B cell (primary cell): ENCODE measurements at regions not wholly inside any gene's neighbourhood (a gene's known extent, or its start where the extent isn't known, plus 50 kb on each side); places are given as distances from the start of the nearest gene placed in this dataset.

Source experiments
- ATAC-seq: fragments of 200-7000 bp; cut with Tn5 transposase; one replicate; pipeline ENCODE4 v1.10.0; 2021; ENCODE audit warnings: low read depth, mild to moderate bottlenecking, moderate number of reproducible peaks, moderate library complexity
- CTCF ChIA-PET: fragments of 350-600 bp; sonication (Branson Sonifier 250); formaldehyde crosslinking; loops from one replicate; lab custom pipeline; 2021; ENCODE audit warnings: antibody characterized with exemption, inconsistent platforms; lab: Charles Lee
- POLR2A ChIA-PET: fragments of 350-600 bp; sonication (Branson Sonifier 250); formaldehyde crosslinking; loops from one replicate; lab custom pipeline; 2021; ENCODE audit warnings: antibody characterized with exemption; lab: Charles Lee
- DNase-seq: peaks from one replicate; pipeline ENCODE4 v3.0.0; 2013
- H2AFZ ChIP-seq: 2 replicates; pipeline ENCODE4 v1.6.1; 2012; ENCODE audit warnings: mild to moderate bottlenecking, low read depth, low read length; ENCODE audit not compliant: insufficient read depth, poor library complexity, severe bottlenecking
- H3K27ac ChIP-seq, 2 donors: 1 replicate in 1 of 2; 2 replicates in 1 of 2; pipeline ENCODE4 v1.5.1; 2012 to 2013; ENCODE audit warnings: low read length in 2 of 2, mild to moderate bottlenecking in 2 of 2, moderate library complexity in 1 of 2
- H3K27me3 ChIP-seq, 4 experiments: fragments of 200-600 bp in 1 of 4; sonication (generic) in 1 of 4; replicated peaks in 1 of 4; 1 replicate in 2 of 4; 2 replicates in 2 of 4; pipeline versions ENCODE4 v1.6.1 to v1.7.0; 2013 to 2016; ENCODE audit warnings: low read length in 3 of 4, mild to moderate bottlenecking in 2 of 4, mixed read lengths in 1 of 4, moderate library complexity in 1 of 4; ENCODE audit not compliant: insufficient read depth in 4 of 4, control insufficient read depth in 3 of 4; ENCODE audit errors: control extremely low read depth in 1 of 4
- H3K36me3 ChIP-seq, 2 experiments: replicated peaks in 1 of 2; 1 replicate in 1 of 2; 2 replicates in 1 of 2; pipeline versions ENCODE4 v1.6.1 to v1.7.1; 2013; ENCODE audit warnings: low read length in 1 of 2; ENCODE audit not compliant: insufficient read depth in 2 of 2, control insufficient read depth in 1 of 2; ENCODE audit errors: control extremely low read depth in 1 of 2, extremely low read depth in 1 of 2
- H3K4me1 ChIP-seq, 2 donors: fragments of 200-600 bp in 1 of 2; sonication (generic) in 1 of 2; 1 replicate in 1 of 2; 2 replicates in 1 of 2; pipeline versions ENCODE4 v1.5.1 to v1.6.1; 2013 to 2017; ENCODE audit warnings: low read length in 2 of 2; ENCODE audit not compliant: control insufficient read depth in 2 of 2, insufficient read depth in 2 of 2
- H3K4me2 ChIP-seq: replicated peaks from 2 replicates; pipeline ENCODE3; 2012; ENCODE audit warnings: mild to moderate bottlenecking, low read depth, low read length; ENCODE audit not compliant: poor library complexity, severe bottlenecking
- H3K4me3 ChIP-seq, 5 experiments: fragments of 200-600 bp in 1 of 5; sonication (generic) in 1 of 5; 1 replicate in 3 of 5; 2 replicates in 2 of 5; pipeline versions ENCODE4 v1.5.1 to v1.7.0; 2011 to 2016; ENCODE audit warnings: low read length in 4 of 5, mild to moderate bottlenecking in 4 of 5, low read depth in 2 of 5, control low read depth in 1 of 5, moderate library complexity in 1 of 5; ENCODE audit not compliant: insufficient read depth in 1 of 5; ENCODE audit errors: control extremely low read depth in 1 of 5, extremely low read depth in 1 of 5
- H3K79me2 ChIP-seq: fragments of 200-600 bp; sonication (generic); one replicate; pipeline ENCODE4 v1.6.0; 2016; ENCODE audit warnings: low read length; ENCODE audit not compliant: control insufficient read depth, insufficient read depth
- H3K9ac ChIP-seq: fragments of 200-600 bp; sonication (generic); 2 replicates; pipeline ENCODE4 v1.6.1; 2017; ENCODE audit warnings: mild to moderate bottlenecking, low read length, moderate library complexity
- H3K9me3 ChIP-seq, 3 donors: one replicate each; pipeline versions ENCODE4 v1.6.1 to v1.7.1; 2013; ENCODE audit warnings: low read length in 2 of 3; ENCODE audit not compliant: control insufficient read depth in 2 of 3, insufficient read depth in 1 of 3; ENCODE audit errors: control extremely low read depth in 1 of 3
- H4K20me1 ChIP-seq: 2 replicates; pipeline ENCODE4 v1.6.0; 2012; ENCODE audit warnings: mild to moderate bottlenecking, low read length; ENCODE audit not compliant: insufficient read depth, control insufficient read depth, poor library complexity, severe bottlenecking
- H3K27ac Mint-ChIP-seq: one replicate; pipeline ENCODE4 v1.8.0; 2021; ENCODE audit warnings: mixed read lengths
- H3K27me3 Mint-ChIP-seq: one replicate; pipeline ENCODE4 v1.8.0; 2021; ENCODE audit warnings: mixed read lengths
- H3K4me1 Mint-ChIP-seq: one replicate; pipeline ENCODE4 v1.8.0; 2021; ENCODE audit warnings: mixed read lengths
- H3K4me3 Mint-ChIP-seq: one replicate; pipeline ENCODE4 v1.8.0; 2021; ENCODE audit warnings: mixed read lengths
- H3K9me3 Mint-ChIP-seq: one replicate; pipeline ENCODE4 v1.8.0; 2022; ENCODE audit warnings: mixed read lengths; ENCODE audit not compliant: insufficient read depth
- EZH2 ChIP-seq: IDR thresholded peaks from 2 replicates; pipeline ENCODE4 v1.6.1; 2012; ENCODE audit warnings: borderline replicate concordance, low read depth, mild to moderate bottlenecking, moderate library complexity, low read length; ENCODE audit not compliant: insufficient read depth, poor library complexity, severe bottlenecking
- WGBS: methylation state at CpG from one replicate; pipeline ENCODE4 v1.1.5; 2013; ENCODE audit warnings: missing lambda C conversion rate; ENCODE audit not compliant: insufficient coverage; 5-methylcytosine and 5-hydroxymethylcytosine counted together
- intact Hi-C: fragments of 100-400 bp; cut with micrococcal nuclease; formaldehyde crosslinking; loops from one replicate; pipeline ENCODE4 v1.10.0; 2022
- TF ChIP-seq, protein P1 (sequence below): fragments of 200-600 bp; IDR thresholded peaks from one replicate; pipeline ENCODE4 v1.8.0; 2022; ENCODE audit warnings: antibody characterized with exemption, mild to moderate bottlenecking

DNA sequence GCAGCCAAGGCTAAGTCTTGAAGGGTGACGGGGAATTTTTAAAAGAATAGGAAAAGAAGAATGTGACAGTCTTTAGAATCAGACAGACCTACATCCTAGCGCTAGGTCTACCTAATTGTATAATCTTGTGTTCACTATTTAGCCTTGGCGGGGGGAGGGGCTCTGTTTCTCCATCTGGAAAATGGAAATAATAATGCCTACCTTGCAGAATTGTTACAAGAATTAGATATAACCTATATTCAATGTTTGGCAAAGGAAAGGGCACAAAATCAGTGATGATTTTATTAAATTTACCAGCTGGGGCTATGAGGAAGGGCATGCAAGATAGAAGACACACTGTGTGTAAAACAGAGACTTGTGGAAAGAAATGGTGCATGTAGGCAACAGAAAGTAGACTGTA, 154.8 kb downstream of the ZBTB18 start:
- peaks cover 0 to 10% (median 1%) of the 10 kb centered on the region in 4 experiments for H3K27me3 ChIP-seq
- no peaks in the 10 kb centered on the region for H3K9me3 ChIP-seq
- no peak for TF ChIP-seq EZH2
- TF ChIP-seq, protein P1, sequence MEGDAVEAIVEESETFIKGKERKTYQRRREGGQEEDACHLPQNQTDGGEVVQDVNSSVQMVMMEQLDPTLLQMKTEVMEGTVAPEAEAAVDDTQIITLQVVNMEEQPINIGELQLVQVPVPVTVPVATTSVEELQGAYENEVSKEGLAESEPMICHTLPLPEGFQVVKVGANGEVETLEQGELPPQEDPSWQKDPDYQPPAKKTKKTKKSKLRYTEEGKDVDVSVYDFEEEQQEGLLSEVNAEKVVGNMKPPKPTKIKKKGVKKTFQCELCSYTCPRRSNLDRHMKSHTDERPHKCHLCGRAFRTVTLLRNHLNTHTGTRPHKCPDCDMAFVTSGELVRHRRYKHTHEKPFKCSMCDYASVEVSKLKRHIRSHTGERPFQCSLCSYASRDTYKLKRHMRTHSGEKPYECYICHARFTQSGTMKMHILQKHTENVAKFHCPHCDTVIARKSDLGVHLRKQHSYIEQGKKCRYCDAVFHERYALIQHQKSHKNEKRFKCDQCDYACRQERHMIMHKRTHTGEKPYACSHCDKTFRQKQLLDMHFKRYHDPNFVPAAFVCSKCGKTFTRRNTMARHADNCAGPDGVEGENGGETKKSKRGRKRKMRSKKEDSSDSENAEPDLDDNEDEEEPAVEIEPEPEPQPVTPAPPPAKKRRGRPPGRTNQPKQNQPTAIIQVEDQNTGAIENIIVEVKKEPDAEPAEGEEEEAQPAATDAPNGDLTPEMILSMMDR, result no peak
- Mint-ChIP-seq H3K27ac (no peak overlapping the region), H3K4me1 (peaks cover 12% of the 10 kb centered on the region), H3K27me3 (peaks cover 3% of the 10 kb centered on the region), H3K9me3 (no peaks in the 10 kb centered on the region), H3K4me3 (no peak overlapping the region)
- CTCF ChIA-PET, result interaction anchor here (0.6 kb wide), 1 partner anchor 468 kb away, joined by 9 read pairs; no protein-coding TSS in a partner anchor
- POLR2A ChIA-PET, result no interaction called here
- H3K36me3 ChIP-seq, result no peaks in the 10 kb centered on the region
- H3K79me2 ChIP-seq, result no peaks in the 10 kb centered on the region
- no peak overlapping the region for H3K27ac ChIP-seq
- no peak for ATAC-seq
- H4K20me1 ChIP-seq, result no peaks in the 10 kb centered on the region
- no peak for DNase-seq
- no CpG with 5 or more reads among the region's 3 CpGs for WGBS
- no peak overlapping the region for H3K4me2 ChIP-seq
- H3K4me3 ChIP-seq, result no peak overlapping the region
- H3K9ac ChIP-seq, result no peak overlapping the region
- intact Hi-C loops, result no loop called here
- H2AFZ ChIP-seq, result no peak overlapping the region
- H3K4me1 ChIP-seq, result peaks cover 6 to 8% of the 10 kb centered on the region in 2 donors

DNA sequence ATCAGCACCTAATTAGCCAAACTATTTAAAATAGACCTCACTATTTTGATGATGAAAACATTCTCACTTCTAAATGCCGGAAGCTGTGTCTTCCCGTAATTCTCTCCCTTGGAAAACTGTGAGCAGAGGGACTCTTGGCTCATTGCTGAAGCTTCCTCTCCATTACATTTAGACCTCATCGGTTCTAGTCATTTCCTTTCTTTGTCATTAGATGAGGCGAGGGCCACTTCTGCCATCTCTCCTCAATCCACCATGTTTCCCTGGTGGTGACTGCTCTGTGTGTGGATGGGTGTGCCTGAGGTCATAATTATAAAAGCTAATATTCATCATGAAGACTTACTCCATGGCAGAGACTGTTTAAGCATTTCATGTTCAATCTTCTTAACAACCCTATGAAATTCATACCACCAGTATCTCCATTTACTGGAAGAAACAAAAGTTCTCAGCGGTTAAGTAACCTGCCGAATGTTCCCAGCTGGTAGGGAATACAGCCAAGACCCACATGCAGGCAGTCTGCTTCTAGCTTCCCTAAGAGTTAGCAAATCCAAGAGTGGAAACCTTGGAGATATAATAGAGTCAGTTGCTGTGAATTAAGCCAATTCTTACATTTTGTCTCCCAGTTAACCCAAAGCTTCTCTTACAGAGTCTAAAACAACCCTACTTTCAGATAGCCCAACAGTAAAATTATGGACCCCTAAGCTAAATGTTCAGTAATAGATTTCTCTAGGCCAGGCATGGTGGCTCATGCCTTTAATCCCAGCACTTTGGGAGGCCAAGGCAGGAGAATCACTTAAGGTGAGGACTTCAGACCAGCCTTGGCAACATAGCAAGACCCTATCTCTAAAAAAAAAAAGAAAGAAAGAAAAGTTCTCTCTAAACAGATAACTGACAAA, 156.2 kb downstream of the ZBTB18 start:
- intact Hi-C loops, result no loop called here
- H3K4me1 ChIP-seq, result peaks cover 6 to 8% of the 10 kb centered on the region in 2 donors
- no peak for ATAC-seq
- WGBS, result 100% methylated on average over 2 of the region's 6 CpGs
- Mint-ChIP-seq H3K4me3 (no peak overlapping the region), H3K9me3 (no peaks in the 10 kb centered on the region), H3K27me3 (peaks cover 3% of the 10 kb centered on the region), H3K4me1 (peaks cover 13% of the 10 kb centered on the region), H3K27ac (no peak overlapping the region)
- H3K27me3 ChIP-seq, result peaks cover 0 to 8% (median 1%) of the 10 kb centered on the region in 4 experiments
- H3K4me3 ChIP-seq, result no peak overlapping the region
- no peak overlapping the region for H3K27ac ChIP-seq
- TF ChIP-seq, protein P1, result no peak
- no peak for TF ChIP-seq EZH2
- H3K9me3 ChIP-seq, result no peaks in the 10 kb centered on the region
- DNase-seq, result no peak
- no peak overlapping the region for H3K4me2 ChIP-seq
- no peaks in the 10 kb centered on the region for H3K79me2 ChIP-seq
- no peaks in the 10 kb centered on the region for H3K36me3 ChIP-seq
- no peak overlapping the region for H3K9ac ChIP-seq
- no peaks in the 10 kb centered on the region for H4K20me1 ChIP-seq
- ChIA-PET POLR2A (no interaction called here), CTCF (interaction anchor here (0.6 kb wide), 1 partner anchor 139 kb away, joined by 9 read pairs; no protein-coding TSS in a partner anchor)
- no peak overlapping the region for H2AFZ ChIP-seq
